Occipital lobe (tissue), 1 donor: ENCODE measurements at regions not wholly inside any gene's neighbourhood (a gene's known extent, or its start where the extent isn't known, plus 50 kb on each side); places are given as distances from the start of the nearest gene placed in this dataset.
A peak's percentile ranks its signal among the peaks of the same experiment; 100 is the strongest.

Source experiments
- DNase-seq: peaks from one replicate; lab custom pipeline; 2025; lab: John Stamatoyannopoulos, UW

GRCh38 chr13:80284290-80284689, 56.6 kb downstream of the SPRY2 start:
- DNase-seq = no peak

- DNase-seq = no peak
Measured at GRCh38 chr13:80278706-80279105, 62.2 kb downstream of the SPRY2 start.

GRCh38 chr13:80276371-80277289, 64.3 kb downstream of the SPRY2 start:
- DNase-seq = peak; percentile 4

GRCh38 chr13:80274643-80275042, 66.3 kb downstream of the SPRY2 start:
- DNase-seq = no peak

GRCh38 chr13:80273718-80274117, 67.2 kb downstream of the SPRY2 start:
- DNase-seq = no peak

GRCh38 chr13:80265348-80265747, 75.6 kb downstream of the SPRY2 start:
- no peak for DNase-seq

- DNase-seq = no peak
Measured at GRCh38 chr13:80263745-80264513, 77.0 kb downstream of the SPRY2 start.

GRCh38 chr13:80262051-80262695, 78.8 kb downstream of the SPRY2 start:
- no peak for DNase-seq

GRCh38 chr13:80259159-80259558, 81.8 kb downstream of the SPRY2 start:
- DNase-seq = no peak

- DNase-seq = no peak
Measured at GRCh38 chr13:80256352-80256932, 84.5 kb downstream of the SPRY2 start.

- no peak for DNase-seq
Measured at GRCh38 chr13:80255946-80256345, 85.0 kb downstream of the SPRY2 start.

GRCh38 chr13:80251403-80251802, 89.5 kb downstream of the SPRY2 start:
- no peak for DNase-seq

GRCh38 chr13:80250213-80250810, 90.6 kb downstream of the SPRY2 start:
- no peak for DNase-seq

GRCh38 chr13:80249516-80250212, 91.3 kb downstream of the SPRY2 start:
- DNase-seq = no peak

- DNase-seq = no peak
Measured at GRCh38 chr13:80245162-80245733, 95.7 kb downstream of the SPRY2 start.

GRCh38 chr13:80244574-80244973, 96.4 kb downstream of the SPRY2 start:
- DNase-seq = no peak

- DNase-seq = no peak
Measured at GRCh38 chr13:80242728-80243427, 98.0 kb downstream of the SPRY2 start.

- no peak for DNase-seq
Measured at GRCh38 chr13:80239571-80240255, 101.2 kb downstream of the SPRY2 start.

- no peak for DNase-seq
Measured at GRCh38 chr13:80239116-80239515, 101.8 kb downstream of the SPRY2 start.
